Calu3 (cell line): ENCODE measurements at regions not wholly inside any gene's neighbourhood (a gene's known extent, or its start where the extent isn't known, plus 50 kb on each side); places are given as distances from the start of the nearest gene placed in this dataset.

Experiments used
- BruUV-seq: library from RNA; stranded (reverse); fragments of 400-500 nt; replicated peaks from 2 replicates; lab custom pipeline; 2021; lab: Mats Ljungman, UMichigan
- CTCF ChIA-PET: fragments of 300-600 bp; sonication (Branson Sonifier 250); formaldehyde crosslinking; loops from one replicate; lab custom pipeline; 2022; ENCODE audit warnings: antibody characterized with exemption; lab: Charles Lee
- DNase-seq: peaks from one replicate; pipeline ENCODE4 v3.0.0; 2022
- H3K27ac Mint-ChIP-seq: one replicate; pipeline ENCODE4 v1.8.0; 2022; ENCODE audit warnings: mixed read lengths; ENCODE audit not compliant: unreplicated experiment
- H3K27me3 Mint-ChIP-seq: one replicate; pipeline ENCODE4 v1.8.0; 2022; ENCODE audit warnings: mixed read lengths; ENCODE audit not compliant: unreplicated experiment
- H3K36me3 Mint-ChIP-seq: one replicate; pipeline ENCODE4 v1.8.0; 2022; ENCODE audit warnings: mild to moderate bottlenecking, moderate library complexity, mixed read lengths; ENCODE audit not compliant: insufficient read depth, unreplicated experiment
- H3K4me1 Mint-ChIP-seq: one replicate; pipeline ENCODE4 v1.8.0; 2022; ENCODE audit warnings: mild to moderate bottlenecking, low read depth, mixed read lengths; ENCODE audit not compliant: unreplicated experiment
- H3K4me3 Mint-ChIP-seq: one replicate; pipeline ENCODE4 v1.8.0; 2022; ENCODE audit warnings: mild to moderate bottlenecking, low read depth, moderate library complexity, mixed read lengths; ENCODE audit not compliant: unreplicated experiment
- H3K9me3 Mint-ChIP-seq: one replicate; pipeline ENCODE4 v1.8.0; 2022; ENCODE audit warnings: low read depth, mixed read lengths; ENCODE audit not compliant: unreplicated experiment
- intact Hi-C: fragments of 100-400 bp; cut with micrococcal nuclease; formaldehyde crosslinking; loops from one replicate; pipeline ENCODE4 v1.10.0; 2022; ENCODE audit not compliant: unreplicated experiment
- TF ChIP-seq, protein P1 (sequence below): fragments of 200-600 bp; IDR thresholded peaks from one replicate; pipeline ENCODE4 v1.8.0; 2022; ENCODE audit warnings: antibody characterized with exemption; ENCODE audit not compliant: unreplicated experiment

DNA sequence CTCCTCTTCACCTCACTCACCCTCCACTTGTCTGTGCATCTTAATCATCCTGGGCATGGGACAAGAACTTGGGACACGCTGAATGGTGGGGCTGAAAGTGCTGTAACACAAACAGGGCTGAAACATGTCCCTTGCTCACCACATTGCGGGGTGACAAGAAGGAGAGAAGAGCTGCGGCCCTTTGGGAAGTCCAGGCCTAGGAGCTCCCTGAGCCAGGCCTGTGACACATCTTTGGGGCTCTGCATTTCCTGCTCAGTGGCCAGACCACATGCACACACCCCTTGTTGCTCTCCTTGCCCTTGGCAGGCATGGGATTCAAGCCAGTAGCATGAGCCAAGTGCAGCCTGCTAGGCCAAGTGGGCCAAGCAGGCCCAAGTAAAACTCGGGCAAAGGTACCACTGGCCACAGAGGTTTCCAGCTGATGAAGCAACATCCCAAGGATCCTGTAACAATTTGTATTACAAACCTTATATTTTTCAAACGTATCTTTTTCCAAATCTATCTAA is 1384.3 kb upstream of the PCDH20 start:
- TF ChIP-seq, protein P1, sequence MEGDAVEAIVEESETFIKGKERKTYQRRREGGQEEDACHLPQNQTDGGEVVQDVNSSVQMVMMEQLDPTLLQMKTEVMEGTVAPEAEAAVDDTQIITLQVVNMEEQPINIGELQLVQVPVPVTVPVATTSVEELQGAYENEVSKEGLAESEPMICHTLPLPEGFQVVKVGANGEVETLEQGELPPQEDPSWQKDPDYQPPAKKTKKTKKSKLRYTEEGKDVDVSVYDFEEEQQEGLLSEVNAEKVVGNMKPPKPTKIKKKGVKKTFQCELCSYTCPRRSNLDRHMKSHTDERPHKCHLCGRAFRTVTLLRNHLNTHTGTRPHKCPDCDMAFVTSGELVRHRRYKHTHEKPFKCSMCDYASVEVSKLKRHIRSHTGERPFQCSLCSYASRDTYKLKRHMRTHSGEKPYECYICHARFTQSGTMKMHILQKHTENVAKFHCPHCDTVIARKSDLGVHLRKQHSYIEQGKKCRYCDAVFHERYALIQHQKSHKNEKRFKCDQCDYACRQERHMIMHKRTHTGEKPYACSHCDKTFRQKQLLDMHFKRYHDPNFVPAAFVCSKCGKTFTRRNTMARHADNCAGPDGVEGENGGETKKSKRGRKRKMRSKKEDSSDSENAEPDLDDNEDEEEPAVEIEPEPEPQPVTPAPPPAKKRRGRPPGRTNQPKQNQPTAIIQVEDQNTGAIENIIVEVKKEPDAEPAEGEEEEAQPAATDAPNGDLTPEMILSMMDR = no peak
- intact Hi-C loops = no loop called here
- Mint-ChIP-seq H3K27ac (no peak overlapping the region), H3K4me3 (no peak overlapping the region), H3K9me3 (no peaks in the 10 kb centered on the region), H3K4me1 (no peaks in the 10 kb centered on the region), H3K36me3 (no peaks in the 10 kb centered on the region), H3K27me3 (no peaks in the 10 kb centered on the region)
- CTCF ChIA-PET = no interaction called here
- DNase-seq = no peak
- no TSS peak for BruUV-seq

DNA sequence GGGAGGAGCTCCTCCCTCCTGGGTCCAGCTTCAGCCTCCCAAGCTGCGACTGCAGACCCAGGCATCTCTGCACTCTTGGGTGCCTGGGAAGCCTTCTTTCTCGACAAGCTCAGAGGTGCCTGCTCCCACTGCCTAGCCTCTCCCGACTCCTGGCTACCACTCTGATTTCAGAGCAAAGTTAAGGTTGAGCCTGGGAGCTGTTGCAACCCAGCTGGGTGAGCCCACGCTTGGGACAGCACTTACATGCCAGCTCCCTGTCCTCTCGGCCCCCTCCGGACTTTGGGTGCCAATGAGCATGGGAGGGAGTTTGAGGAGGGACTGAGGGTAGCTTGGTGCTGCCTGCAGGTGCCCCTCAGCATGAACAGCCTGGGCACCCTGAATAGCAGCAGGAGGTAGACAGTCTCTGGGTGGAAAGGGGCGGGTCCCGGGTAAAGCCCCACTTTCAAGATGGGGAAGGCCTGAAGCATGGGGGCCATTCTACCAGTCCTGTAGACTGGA is 1383.4 kb upstream of the PCDH20 start:
- BruUV-seq = no TSS peak
- intact Hi-C loops = no loop called here
- H3K9me3 Mint-ChIP-seq = no peaks in the 10 kb centered on the region
- no peaks in the 10 kb centered on the region for H3K36me3 Mint-ChIP-seq
- CTCF ChIA-PET = no interaction called here
- TF ChIP-seq, protein P1 = no peak
- DNase-seq = no peak
- H3K4me1 Mint-ChIP-seq = no peaks in the 10 kb centered on the region
- H3K27me3 Mint-ChIP-seq = no peaks in the 10 kb centered on the region
- H3K27ac Mint-ChIP-seq = no peak overlapping the region
- no peak overlapping the region for H3K4me3 Mint-ChIP-seq

DNA sequence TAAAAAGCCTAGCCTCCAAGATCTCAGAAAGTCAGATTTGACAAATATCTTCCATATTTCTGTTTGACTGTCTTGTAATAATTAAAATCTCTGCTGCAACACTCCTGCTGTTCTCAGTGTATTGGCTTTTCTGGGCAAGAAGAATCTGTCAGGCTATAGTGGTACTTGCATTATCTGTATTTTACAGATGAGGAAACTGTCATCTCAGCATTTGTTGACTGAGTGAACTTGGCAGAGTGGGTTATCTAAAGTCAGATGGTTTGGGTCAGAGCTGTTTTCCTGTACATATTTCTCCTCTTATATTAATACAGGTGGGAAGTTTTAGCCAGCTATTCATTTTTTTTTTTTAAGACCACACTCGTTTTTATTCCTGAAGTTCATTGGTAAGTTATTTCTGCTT is 1378.2 kb upstream of the PCDH20 start:
- TF ChIP-seq, protein P1 = no peak
- no peaks in the 10 kb centered on the region for H3K27me3 Mint-ChIP-seq
- H3K36me3 Mint-ChIP-seq = no peaks in the 10 kb centered on the region
- CTCF ChIA-PET = no interaction called here
- no TSS peak for BruUV-seq
- intact Hi-C loops = no loop called here
- H3K4me3 Mint-ChIP-seq = no peak overlapping the region
- no peak overlapping the region for H3K27ac Mint-ChIP-seq
- H3K4me1 Mint-ChIP-seq = no peaks in the 10 kb centered on the region
- no peaks in the 10 kb centered on the region for H3K9me3 Mint-ChIP-seq
- no peak for DNase-seq

DNA sequence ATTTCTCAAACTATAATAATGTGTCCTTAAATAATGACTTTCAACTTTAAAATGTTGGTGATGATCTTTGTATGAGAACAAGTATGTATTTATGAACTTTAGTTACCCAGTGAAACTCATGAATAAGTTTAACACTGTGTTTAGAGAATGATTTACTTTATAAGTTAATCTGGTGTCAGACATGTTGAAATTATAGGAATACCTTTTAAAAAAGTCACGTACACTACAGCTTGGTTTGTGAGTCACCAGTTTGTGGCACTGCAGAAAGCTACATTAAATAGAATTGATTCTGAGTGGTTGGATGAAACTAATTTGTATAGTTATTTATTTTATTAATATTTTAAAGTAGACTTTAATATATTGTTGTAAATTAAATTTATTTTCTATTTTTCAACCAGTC is 1366.2 kb upstream of the PCDH20 start:
- H3K4me1 Mint-ChIP-seq = no peaks in the 10 kb centered on the region
- no peak for DNase-seq
- no peak overlapping the region for H3K27ac Mint-ChIP-seq
- no peaks in the 10 kb centered on the region for H3K36me3 Mint-ChIP-seq
- TF ChIP-seq, protein P1 = no peak
- intact Hi-C loops = no loop called here
- CTCF ChIA-PET = no interaction called here
- no peaks in the 10 kb centered on the region for H3K27me3 Mint-ChIP-seq
- H3K9me3 Mint-ChIP-seq = no peaks in the 10 kb centered on the region
- BruUV-seq = no TSS peak
- H3K4me3 Mint-ChIP-seq = no peak overlapping the region
